Neuron (in vitro differentiated cells): ENCODE measurements at regions not wholly inside any gene's neighbourhood (a gene's known extent, or its start where the extent isn't known, plus 50 kb on each side); places are given as distances from the start of the nearest gene placed in this dataset.

Experiments used
- H2AFZ ChIP-seq: one replicate; pipeline ENCODE4 v1.6.1; 2013; ENCODE audit warnings: low read depth, mild to moderate bottlenecking, inconsistent platforms, low read length, moderate library complexity
- H3K27me3 ChIP-seq: one replicate; pipeline ENCODE4 v1.6.1; 2013; ENCODE audit warnings: low read length; ENCODE audit not compliant: insufficient read depth
- H3K36me3 ChIP-seq: one replicate; pipeline ENCODE4 v1.6.1; 2013; ENCODE audit warnings: low read length; ENCODE audit not compliant: insufficient read depth
- H3K4me1 ChIP-seq: one replicate; pipeline ENCODE4 v1.6.1; 2013; ENCODE audit warnings: low read length; ENCODE audit not compliant: insufficient read depth
- H3K4me3 ChIP-seq: 2 replicates; pipeline ENCODE4 v1.5.1; 2013; ENCODE audit warnings: mild to moderate bottlenecking, low read length, moderate library complexity
- H3K9me3 ChIP-seq: one replicate; pipeline ENCODE4 v1.6.1; 2013; ENCODE audit warnings: low read length

GRCh38 chr2:829047-829446, 121.6 kb upstream of the SNTG2 start:
- Histone ChIP-seq H2AFZ (no peak overlapping the region), H3K9me3 (no peaks in the 10 kb centered on the region), H3K4me1 (no peaks in the 10 kb centered on the region), H3K27me3 (no peaks in the 10 kb centered on the region), H3K36me3 (no peaks in the 10 kb centered on the region), H3K4me3 (no peak overlapping the region)

GRCh38 chr2:824954-825353, 125.7 kb upstream of the SNTG2 start:
- H3K4me3 ChIP-seq = no peak overlapping the region
- H2AFZ ChIP-seq = no peak overlapping the region
- no peaks in the 10 kb centered on the region for H3K36me3 ChIP-seq
- H3K4me1 ChIP-seq = no peaks in the 10 kb centered on the region
- no peaks in the 10 kb centered on the region for H3K27me3 ChIP-seq
- H3K9me3 ChIP-seq = no peaks in the 10 kb centered on the region

GRCh38 chr2:824524-824923, 126.1 kb upstream of the SNTG2 start:
- no peaks in the 10 kb centered on the region for H3K4me1 ChIP-seq
- no peaks in the 10 kb centered on the region for H3K27me3 ChIP-seq
- H3K4me3 ChIP-seq = no peak overlapping the region
- no peaks in the 10 kb centered on the region for H3K36me3 ChIP-seq
- H3K9me3 ChIP-seq = no peaks in the 10 kb centered on the region
- no peak overlapping the region for H2AFZ ChIP-seq

DNA sequence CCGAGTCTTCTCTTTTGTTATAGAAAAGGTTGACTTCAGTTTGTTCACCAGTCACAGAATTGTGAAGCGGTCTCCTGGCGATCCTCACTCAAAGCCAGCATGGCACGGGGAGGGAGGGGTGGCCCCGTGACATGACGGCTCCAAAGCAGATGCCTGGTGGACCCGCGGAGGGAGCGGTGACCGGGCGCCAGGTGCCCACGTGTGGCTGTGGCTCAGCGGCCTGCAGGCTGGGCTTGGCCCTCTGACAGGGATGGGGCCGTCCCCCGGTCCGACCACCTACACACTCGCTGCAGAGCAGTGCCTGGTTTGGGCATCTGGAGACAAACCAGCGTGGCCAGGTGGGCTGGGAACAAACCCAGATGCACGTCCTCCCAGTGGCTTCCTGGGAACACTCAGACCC, 129.1 kb upstream of the SNTG2 start:
- no peak overlapping the region for H3K4me3 ChIP-seq
- no peaks in the 10 kb centered on the region for H3K36me3 ChIP-seq

DNA sequence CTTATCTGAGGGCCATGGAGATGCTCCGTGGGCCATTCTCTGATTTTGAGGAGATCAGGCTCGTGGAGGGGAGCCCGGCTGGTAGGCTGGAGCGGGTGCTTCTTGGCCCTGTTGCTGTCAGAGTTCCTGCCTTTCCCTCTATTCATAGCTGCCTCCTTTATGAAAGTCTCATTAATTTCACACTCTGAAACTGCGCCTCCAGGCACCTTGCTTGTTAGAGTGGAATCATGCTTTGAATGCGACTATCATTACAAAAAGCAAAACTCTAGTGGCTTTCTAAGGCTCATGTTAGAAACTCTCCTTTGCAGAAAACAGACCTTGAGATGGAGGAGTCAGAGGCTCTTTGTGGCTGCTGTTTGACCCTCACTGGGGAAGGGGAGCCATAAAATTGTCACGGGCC, 131.0 kb upstream of the SNTG2 start:
- Histone ChIP-seq H3K9me3 (no peaks in the 10 kb centered on the region), H3K36me3 (no peaks in the 10 kb centered on the region), H3K27me3 (no peaks in the 10 kb centered on the region), H3K4me1 (no peaks in the 10 kb centered on the region), H2AFZ (no peak overlapping the region), H3K4me3 (no peak overlapping the region)

More for the DNA sequence above, 129.1 kb upstream of the SNTG2 start:
- H2AFZ ChIP-seq = no peak overlapping the region
- H3K4me1 ChIP-seq = no peaks in the 10 kb centered on the region
- H3K9me3 ChIP-seq = no peaks in the 10 kb centered on the region
- H3K27me3 ChIP-seq = no peaks in the 10 kb centered on the region

GRCh38 chr2:819121-819520, 131.5 kb upstream of the SNTG2 start:
- Histone ChIP-seq H3K4me3 (no peak overlapping the region), H3K27me3 (no peaks in the 10 kb centered on the region), H2AFZ (no peak overlapping the region), H3K9me3 (no peaks in the 10 kb centered on the region), H3K36me3 (no peaks in the 10 kb centered on the region), H3K4me1 (no peaks in the 10 kb centered on the region)

- Histone ChIP-seq H3K27me3 (no peaks in the 10 kb centered on the region), H3K36me3 (no peaks in the 10 kb centered on the region), H3K4me3 (no peak overlapping the region), H3K9me3 (no peaks in the 10 kb centered on the region), H2AFZ (no peak overlapping the region), H3K4me1 (no peaks in the 10 kb centered on the region)
Observed at GRCh38 chr2:817336-818015, 133.2 kb upstream of the SNTG2 start.

GRCh38 chr2:816278-816677, 134.4 kb upstream of the SNTG2 start:
- H3K9me3 ChIP-seq = no peaks in the 10 kb centered on the region
- H3K4me1 ChIP-seq = no peaks in the 10 kb centered on the region
- no peak overlapping the region for H3K4me3 ChIP-seq
- H3K27me3 ChIP-seq = no peaks in the 10 kb centered on the region
- no peak overlapping the region for H2AFZ ChIP-seq
- H3K36me3 ChIP-seq = no peaks in the 10 kb centered on the region

DNA sequence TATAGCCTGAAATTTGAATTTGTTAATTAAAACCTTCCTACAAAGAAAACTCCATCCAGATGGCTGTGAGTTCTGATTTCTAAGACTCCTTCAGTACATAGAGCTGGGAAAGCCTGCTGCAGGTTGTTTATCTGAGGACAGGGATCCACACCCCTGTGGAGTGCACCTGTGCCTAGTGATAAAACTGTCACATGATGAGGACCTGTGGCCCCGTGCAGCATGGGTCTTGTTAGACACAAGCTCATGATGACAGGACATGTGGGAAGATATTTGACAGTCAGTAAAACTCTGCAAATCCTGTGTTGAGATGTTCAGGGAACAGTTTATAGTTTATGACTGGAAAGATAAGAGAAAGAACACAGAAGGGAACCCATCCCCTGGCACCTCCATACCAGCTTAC, 133.2 kb upstream of the TMEM18 start:
- Histone ChIP-seq H3K4me1 (no peaks in the 10 kb centered on the region), H3K4me3 (no peak overlapping the region), H3K27me3 (no peaks in the 10 kb centered on the region), H3K36me3 (no peaks in the 10 kb centered on the region), H3K9me3 (no peaks in the 10 kb centered on the region), H2AFZ (no peak overlapping the region)

DNA sequence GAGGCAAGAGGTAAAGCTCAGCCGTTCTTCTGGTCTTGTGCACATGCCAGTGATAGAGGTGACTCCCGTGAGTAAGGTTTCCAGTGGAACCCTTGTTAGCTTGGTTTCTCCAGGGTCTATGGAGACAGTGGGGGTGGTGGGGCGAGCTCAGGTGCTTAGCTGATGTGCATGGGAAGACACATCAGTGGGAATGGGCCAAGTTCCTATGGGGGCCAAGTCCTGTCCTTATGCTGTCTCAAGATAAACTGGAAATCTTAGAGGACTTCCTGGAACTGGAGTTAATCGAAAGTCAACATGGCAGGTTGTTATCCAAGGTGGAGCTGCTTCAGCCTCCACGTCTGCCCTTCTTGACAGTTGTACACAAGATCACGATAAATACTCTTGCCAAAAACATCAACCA, 130.1 kb upstream of the TMEM18 start:
- no peaks in the 10 kb centered on the region for H3K27me3 ChIP-seq
- no peak overlapping the region for H3K4me3 ChIP-seq
- H2AFZ ChIP-seq = no peak overlapping the region
- H3K9me3 ChIP-seq = no peaks in the 10 kb centered on the region
- H3K4me1 ChIP-seq = no peaks in the 10 kb centered on the region
- H3K36me3 ChIP-seq = no peaks in the 10 kb centered on the region

- no peaks in the 10 kb centered on the region for H3K36me3 ChIP-seq
- no peak overlapping the region for H2AFZ ChIP-seq
- no peaks in the 10 kb centered on the region for H3K9me3 ChIP-seq
- no peak overlapping the region for H3K4me3 ChIP-seq
- no peaks in the 10 kb centered on the region for H3K27me3 ChIP-seq
- no peaks in the 10 kb centered on the region for H3K4me1 ChIP-seq
Observed at GRCh38 chr2:805664-806063, 128.5 kb upstream of the TMEM18 start.

DNA sequence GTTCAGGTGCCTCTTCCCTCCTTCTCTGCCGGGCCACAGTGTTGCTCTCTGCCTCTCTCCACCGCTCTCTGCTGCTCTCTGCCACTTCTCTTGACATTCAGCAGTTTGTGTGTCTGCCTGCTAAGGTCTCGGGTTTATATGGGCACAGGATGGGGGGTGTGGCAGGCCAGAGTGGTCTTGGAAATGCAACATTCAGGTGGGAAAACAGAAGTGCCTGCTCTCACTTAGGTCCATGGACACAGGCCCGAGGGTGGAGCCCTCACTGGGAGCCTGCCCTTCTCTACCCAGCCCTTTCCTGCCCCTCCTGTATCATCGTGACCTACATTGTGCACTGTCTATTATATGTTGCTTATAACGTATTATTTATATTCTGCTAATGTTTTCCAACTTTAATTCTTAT, 120.8 kb upstream of the TMEM18 start:
- Histone ChIP-seq H3K4me1 (no peaks in the 10 kb centered on the region), H3K36me3 (no peaks in the 10 kb centered on the region), H3K27me3 (no peaks in the 10 kb centered on the region), H3K9me3 (no peaks in the 10 kb centered on the region), H2AFZ (no peak overlapping the region), H3K4me3 (no peak overlapping the region)

DNA sequence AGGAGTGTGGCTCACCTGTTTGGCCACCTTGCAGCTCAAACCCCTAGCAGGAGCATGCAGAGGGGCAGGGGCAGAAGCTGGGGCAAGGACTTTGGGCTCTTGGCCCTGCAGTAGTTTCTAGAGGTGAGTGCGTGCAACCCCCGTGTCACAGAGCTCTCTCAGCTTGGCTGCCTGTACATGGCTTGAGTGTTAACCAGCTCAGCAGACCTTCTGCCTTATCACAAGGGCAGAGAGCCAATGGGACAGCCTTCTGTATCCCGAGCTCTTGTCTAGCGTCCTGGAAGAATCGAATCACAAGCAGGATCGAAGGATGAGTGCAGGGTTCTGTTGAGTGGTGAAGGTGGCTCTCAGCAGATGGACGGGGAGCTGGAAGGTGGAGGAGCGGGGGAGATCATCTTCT, 120.3 kb upstream of the TMEM18 start:
- H2AFZ ChIP-seq = no peak overlapping the region
- no peaks in the 10 kb centered on the region for H3K36me3 ChIP-seq
- H3K4me3 ChIP-seq = no peak overlapping the region
- H3K27me3 ChIP-seq = no peaks in the 10 kb centered on the region
- H3K9me3 ChIP-seq = no peaks in the 10 kb centered on the region
- no peaks in the 10 kb centered on the region for H3K4me1 ChIP-seq
